ENCODE measurements at regions not wholly inside any gene's neighbourhood (a gene's known extent, or its start where the extent isn't known, plus 50 kb on each side); places are given as distances from the start of the nearest gene placed in this dataset.
A peak's percentile ranks its signal among the peaks of the same experiment; 100 is the strongest.
"Not testable (repeated sequence)": the region's sequence is repeated elsewhere in the genome, so short reads cannot be mapped to it uniquely, and the experiment has no call there.

GRCh38 chr3:187494056-187494455 lies 125.9 kb downstream of the RTP4 start:
- H3K79me1 ChIP-seq (ENCODE audit: low read depth, low read length); H4K91ac ChIP-seq (ENCODE audit: low read depth, low read length, poor library complexity); H3K36me3 ChIP-seq (replicated peaks in 1 of 2; ENCODE audit: control insufficient read depth in 2 of 2, insufficient read depth in 2 of 2, low read length in 2 of 2); H3K4ac ChIP-seq (ENCODE audit: low read length); H2AFZ ChIP-seq (ENCODE audit: low read length); H3K14ac ChIP-seq (ENCODE audit: low read length); H2AK5ac ChIP-seq (ENCODE audit: low read depth, low read length); H3K4me1 ChIP-seq (ENCODE audit: control insufficient read depth in 2 of 2, insufficient read depth in 1 of 2, low read depth in 1 of 2, low read length in 2 of 2); DNase-seq (ENCODE audit: low spot score); H3K4me3 ChIP-seq (ENCODE audit: low read length in 2 of 2); H3K27ac ChIP-seq (replicated peaks; ENCODE audit: low read length); H3K9ac ChIP-seq (ENCODE audit: low read depth, low read length, poor library complexity); H2BK5ac ChIP-seq (ENCODE audit: low read length); H3K18ac ChIP-seq (ENCODE audit: low read length); H3K23ac ChIP-seq (ENCODE audit: low read depth, low read length, poor library complexity); H3K4me2 ChIP-seq (ENCODE audit: insufficient read depth, low read length, poor library complexity, severe bottlenecking); H2BK15ac ChIP-seq (ENCODE audit: low read length); H3K27me3 ChIP-seq (ENCODE audit: control insufficient read depth in 3 of 3, insufficient read depth in 3 of 3, low read depth in 1 of 3, low read length in 3 of 3); H4K8ac ChIP-seq (ENCODE audit: low read depth, low read length); H2BK12ac ChIP-seq (ENCODE audit: low read length); H3K9me3 ChIP-seq (replicated peaks in 1 of 2; ENCODE audit: control insufficient read depth in 2 of 2, insufficient read depth in 1 of 2, low read depth in 1 of 2, low read length in 2 of 2); H2BK120ac ChIP-seq (ENCODE audit: low read depth, low read length): not testable (repeated sequence)
- WGBS, 2 donors (ENCODE audit: extremely low coverage in 2 of 2, insufficient read length in 2 of 2, insufficient replicate concordance in 1 of 2), result no CpG with 5 or more reads among the region's 3 CpGs

GRCh38 chr3:187491371-187491770 lies 123.2 kb downstream of the RTP4 start:
- H3K27me3 ChIP-seq (ENCODE audit: control insufficient read depth in 3 of 3, insufficient read depth in 3 of 3, low read depth in 1 of 3, low read length in 3 of 3), result no peaks in the 10 kb centered on the region
- no peak overlapping the region for H3K4ac ChIP-seq (ENCODE audit: low read length)
- H2AFZ ChIP-seq (ENCODE audit: low read length), result no peak overlapping the region
- H3K18ac ChIP-seq (ENCODE audit: low read length), result no peak overlapping the region
- H3K9ac ChIP-seq (ENCODE audit: low read depth, low read length, poor library complexity), result no peak overlapping the region
- H3K36me3 ChIP-seq (replicated peaks in 1 of 2; ENCODE audit: control insufficient read depth in 2 of 2, insufficient read depth in 2 of 2, low read length in 2 of 2), result no peaks in the 10 kb centered on the region
- H2BK120ac ChIP-seq (ENCODE audit: low read depth, low read length), result no peak overlapping the region
- no CpG with 5 or more reads among the region's 2 CpGs for WGBS, 2 donors (ENCODE audit: extremely low coverage in 2 of 2, insufficient read length in 2 of 2, insufficient replicate concordance in 1 of 2)
- no peak overlapping the region for H3K4me2 ChIP-seq (ENCODE audit: insufficient read depth, low read length, poor library complexity, severe bottlenecking)
- peak overlapping the region; percentile 65 for H4K8ac ChIP-seq (ENCODE audit: low read depth, low read length)
- H2BK5ac ChIP-seq (ENCODE audit: low read length), result no peak overlapping the region
- H4K91ac ChIP-seq (ENCODE audit: low read depth, low read length, poor library complexity), result no peak overlapping the region
- no peak overlapping the region for H3K23ac ChIP-seq (ENCODE audit: low read depth, low read length, poor library complexity)
- H2AK5ac ChIP-seq (ENCODE audit: low read depth, low read length), result no peak overlapping the region
- no peak overlapping the region for H3K4me3 ChIP-seq (ENCODE audit: low read length in 2 of 2)
- no peak overlapping the region for H2BK12ac ChIP-seq (ENCODE audit: low read length)
- no peak overlapping the region for H3K14ac ChIP-seq (ENCODE audit: low read length)
- H3K4me1 ChIP-seq (ENCODE audit: control insufficient read depth in 2 of 2, insufficient read depth in 1 of 2, low read depth in 1 of 2, low read length in 2 of 2), result no peaks in the 10 kb centered on the region
- no peak overlapping the region for H2BK15ac ChIP-seq (ENCODE audit: low read length)
- no peak overlapping the region for H3K27ac ChIP-seq (replicated peaks; ENCODE audit: low read length)
- H3K9me3 ChIP-seq (replicated peaks in 1 of 2; ENCODE audit: control insufficient read depth in 2 of 2, insufficient read depth in 1 of 2, low read depth in 1 of 2, low read length in 2 of 2), result peaks cover 0 to 7% of the 10 kb centered on the region in 2 donors
- no peak for DNase-seq (ENCODE audit: low spot score)
- H3K79me1 ChIP-seq (ENCODE audit: low read depth, low read length), result peaks cover 1% of the 10 kb centered on the region

- no peaks in the 10 kb centered on the region for H3K27me3 ChIP-seq (ENCODE audit: control insufficient read depth in 3 of 3, insufficient read depth in 3 of 3, low read depth in 1 of 3, low read length in 3 of 3)
- H3K4me3 ChIP-seq (ENCODE audit: low read length in 2 of 2), result no peak overlapping the region
- H2BK15ac ChIP-seq (ENCODE audit: low read length), result no peak overlapping the region
- no peak overlapping the region for H2AFZ ChIP-seq (ENCODE audit: low read length)
- no peak overlapping the region for H3K4ac ChIP-seq (ENCODE audit: low read length)
- no peak overlapping the region for H2BK12ac ChIP-seq (ENCODE audit: low read length)
- no peak overlapping the region for H4K91ac ChIP-seq (ENCODE audit: low read depth, low read length, poor library complexity)
- H3K27ac ChIP-seq (replicated peaks; ENCODE audit: low read length), result no peak overlapping the region
- no peaks in the 10 kb centered on the region for H3K4me1 ChIP-seq (ENCODE audit: control insufficient read depth in 2 of 2, insufficient read depth in 1 of 2, low read depth in 1 of 2, low read length in 2 of 2)
- H2BK5ac ChIP-seq (ENCODE audit: low read length), result no peak overlapping the region
- H3K9ac ChIP-seq (ENCODE audit: low read depth, low read length, poor library complexity), result no peak overlapping the region
- no peaks in the 10 kb centered on the region for H3K36me3 ChIP-seq (replicated peaks in 1 of 2; ENCODE audit: control insufficient read depth in 2 of 2, insufficient read depth in 2 of 2, low read length in 2 of 2)
- H3K4me2 ChIP-seq (ENCODE audit: insufficient read depth, low read length, poor library complexity, severe bottlenecking), result no peak overlapping the region
- H2BK120ac ChIP-seq (ENCODE audit: low read depth, low read length), result no peak overlapping the region
- no peaks in the 10 kb centered on the region for H3K79me1 ChIP-seq (ENCODE audit: low read depth, low read length)
- no peak for DNase-seq (ENCODE audit: low spot score)
- no peak overlapping the region for H4K8ac ChIP-seq (ENCODE audit: low read depth, low read length)
- no peak overlapping the region for H3K23ac ChIP-seq (ENCODE audit: low read depth, low read length, poor library complexity)
- WGBS, 2 donors (ENCODE audit: extremely low coverage in 2 of 2, insufficient read length in 2 of 2, insufficient replicate concordance in 1 of 2), result no CpG with 5 or more reads among the region's 1 CpG
- H3K18ac ChIP-seq (ENCODE audit: low read length), result no peak overlapping the region
- H3K9me3 ChIP-seq (replicated peaks in 1 of 2; ENCODE audit: control insufficient read depth in 2 of 2, insufficient read depth in 1 of 2, low read depth in 1 of 2, low read length in 2 of 2), result peaks cover 0 to 7% of the 10 kb centered on the region in 2 donors
- no peak overlapping the region for H3K14ac ChIP-seq (ENCODE audit: low read length)
- no peak overlapping the region for H2AK5ac ChIP-seq (ENCODE audit: low read depth, low read length)
Observed at GRCh38 chr3:187490366-187490765, 122.2 kb downstream of the RTP4 start.

GRCh38 chr3:187484547-187485295 lies 116.5 kb downstream of the RTP4 start:
- Histone ChIP-seq H3K14ac (ENCODE audit: low read length) (no peak overlapping the region), H3K27me3 (ENCODE audit: control insufficient read depth in 3 of 3, insufficient read depth in 3 of 3, low read depth in 1 of 3, low read length in 3 of 3) (no peaks in the 10 kb centered on the region), H2BK12ac (ENCODE audit: low read length) (no peak overlapping the region), H2AK5ac (ENCODE audit: low read depth, low read length) (no peak overlapping the region), H3K9ac (ENCODE audit: low read depth, low read length, poor library complexity) (no peak overlapping the region), H3K23ac (ENCODE audit: low read depth, low read length, poor library complexity) (no peak overlapping the region), H4K8ac (ENCODE audit: low read depth, low read length) (no peak overlapping the region), H3K4me1 (ENCODE audit: control insufficient read depth in 2 of 2, insufficient read depth in 1 of 2, low read depth in 1 of 2, low read length in 2 of 2) (no peaks in the 10 kb centered on the region), H3K18ac (ENCODE audit: low read length) (no peak overlapping the region), H3K79me1 (ENCODE audit: low read depth, low read length) (no peaks in the 10 kb centered on the region), H2BK120ac (ENCODE audit: low read depth, low read length) (no peak overlapping the region), H2AFZ (ENCODE audit: low read length) (no peak overlapping the region), H4K91ac (ENCODE audit: low read depth, low read length, poor library complexity) (no peak overlapping the region), H2BK15ac (ENCODE audit: low read length) (no peak overlapping the region), H3K36me3 (replicated peaks in 1 of 2; ENCODE audit: control insufficient read depth in 2 of 2, insufficient read depth in 2 of 2, low read length in 2 of 2) (no peaks in the 10 kb centered on the region), H3K27ac (replicated peaks; ENCODE audit: low read length) (no peak overlapping the region), H3K4me2 (ENCODE audit: insufficient read depth, low read length, poor library complexity, severe bottlenecking) (no peak overlapping the region), H3K4ac (ENCODE audit: low read length) (no peak overlapping the region), H2BK5ac (ENCODE audit: low read length) (no peak overlapping the region), H3K4me3 (ENCODE audit: low read length in 2 of 2) (no peak overlapping the region), H3K9me3 (replicated peaks in 1 of 2; ENCODE audit: control insufficient read depth in 2 of 2, insufficient read depth in 1 of 2, low read depth in 1 of 2, low read length in 2 of 2) (no peaks in the 10 kb centered on the region)
- no peak for DNase-seq (ENCODE audit: low spot score)
- WGBS, 2 donors (ENCODE audit: extremely low coverage in 2 of 2, insufficient read length in 2 of 2, insufficient replicate concordance in 1 of 2), result 100% methylated on average over 1 of the region's 10 CpGs; no CpG with 5 or more reads in 1 of the 2 donors

All from neuronal stem cell (in vitro differentiated cells).